RWPE1 (cell line): ENCODE measurements at regions not wholly inside any gene's neighbourhood (a gene's known extent, or its start where the extent isn't known, plus 50 kb on each side); places are given as distances from the start of the nearest gene placed in this dataset.

Source experiments
- CTCF ChIA-PET: fragments of 350-600 bp; sonication (Branson Sonifier 250); formaldehyde crosslinking; extraction: SDS; loops from one replicate; lab custom pipeline; 2021; lab: Yijun Ruan, JAX
- POLR2A ChIA-PET: fragments of 400-600 bp; formaldehyde crosslinking; extraction: SDS; loops from one replicate; lab custom pipeline; 2020; ENCODE audit warnings: antibody characterized with exemption; ENCODE audit not compliant: low non-redundant PET; lab: Yijun Ruan, JAX
- DNase-seq: peaks from one replicate; pipeline ENCODE4 v3.0.0; 2012; ENCODE audit warnings: low spot score
- H3K27ac ChIP-seq: fragments of 450-650 bp; 2 replicates; pipeline ENCODE4 v1.5.1; 2017
- CTCF ChIP-seq: fragments of 450-650 bp; conservative IDR thresholded peaks from 2 replicates; pipeline ENCODE4 v1.5.1; 2017; ENCODE audit warnings: low read depth, mild to moderate bottlenecking

GRCh38 chr12:66061076-66061475 lies 69.5 kb downstream of the LLPH start:
- ChIA-PET POLR2A (no interaction called here), CTCF (interaction anchor here (0.6 to 0.9 kb wide), 2 partner anchors 38 to 368 kb away, joined by 3 read pairs; no protein-coding TSS in a partner anchor)
- no peak overlapping the region for H3K27ac ChIP-seq
- DNase-seq: no peak
- no peak for TF ChIP-seq CTCF

- CTCF ChIA-PET: no interaction called here
- H3K27ac ChIP-seq: no peak overlapping the region
- no peak for TF ChIP-seq CTCF
- POLR2A ChIA-PET: no interaction called here
- DNase-seq: no peak
Measured at GRCh38 chr12:66060163-66060907, 70.2 kb downstream of the LLPH start.

GRCh38 chr12:66059666-66060065 lies 70.9 kb downstream of the LLPH start:
- ChIA-PET CTCF (no interaction called here), POLR2A (no interaction called here)
- TF ChIP-seq CTCF: no peak
- no peak overlapping the region for H3K27ac ChIP-seq
- no peak for DNase-seq

GRCh38 chr12:66058554-66058953 lies 72.0 kb downstream of the LLPH start:
- TF ChIP-seq CTCF: no peak
- no peak for DNase-seq
- no peak overlapping the region for H3K27ac ChIP-seq
- ChIA-PET CTCF (interaction anchor here (0.9 kb wide), 1 partner anchor 124 kb away, joined by 4 read pairs; no protein-coding TSS in a partner anchor), POLR2A (no interaction called here)

GRCh38 chr12:66055837-66056319 lies 74.7 kb downstream of the LLPH start:
- POLR2A ChIA-PET: no interaction called here
- no peak for DNase-seq

More at GRCh38 chr12:66055837-66056319, 74.7 kb downstream of the LLPH start:
- no peak for TF ChIP-seq CTCF
- H3K27ac ChIP-seq: no peak overlapping the region
- CTCF ChIA-PET: interaction anchor here (0.7 kb wide), 1 partner anchor 414 kb away, joined by 3 read pairs; no protein-coding TSS in a partner anchor
